ENCODE measurements at regions not wholly inside any gene's neighbourhood (a gene's known extent, or its start where the extent isn't known, plus 50 kb on each side); places are given as distances from the start of the nearest gene placed in this dataset.

- peak overlapping the region; percentile 29 to 37; a peak in 2 of 4 replicates for H4K8ac ChIP-seq (ENCODE audit: low read depth in 2 of 2, low read length in 2 of 2)
- no peak for TF ChIP-seq SMC3 (IDR thresholded peaks at IDR 0.05; ENCODE audit: low read depth, low read length)
- TF ChIP-seq, protein P1, sequence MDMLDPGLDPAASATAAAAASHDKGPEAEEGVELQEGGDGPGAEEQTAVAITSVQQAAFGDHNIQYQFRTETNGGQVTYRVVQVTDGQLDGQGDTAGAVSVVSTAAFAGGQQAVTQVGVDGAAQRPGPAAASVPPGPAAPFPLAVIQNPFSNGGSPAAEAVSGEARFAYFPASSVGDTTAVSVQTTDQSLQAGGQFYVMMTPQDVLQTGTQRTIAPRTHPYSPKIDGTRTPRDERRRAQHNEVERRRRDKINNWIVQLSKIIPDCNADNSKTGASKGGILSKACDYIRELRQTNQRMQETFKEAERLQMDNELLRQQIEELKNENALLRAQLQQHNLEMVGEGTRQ (IDR thresholded peaks at IDR 0.05; ENCODE audit: low read depth, low read length): no peak
- TF ChIP-seq POLR2A (IDR thresholded peaks at IDR 0.05; ENCODE audit: low read depth, low read length): no peak
- no peak for TF ChIP-seq FOS (IDR thresholded peaks at IDR 0.05; ENCODE audit: low read depth, low read length)
- no peak for TF ChIP-seq CEBPB (IDR thresholded peaks at IDR 0.05; ENCODE audit: low read depth, low read length)
- no peak for TF ChIP-seq RAD21 (IDR thresholded peaks at IDR 0.05; ENCODE audit: low read length)
- TF ChIP-seq CTCF (conservative IDR thresholded peaks at IDR 0.05; ENCODE audit: low read depth, low read length): no peak
- no peak for TF ChIP-seq MAZ (IDR thresholded peaks at IDR 0.05; ENCODE audit: borderline replicate concordance, low read depth, low read length)
- TF ChIP-seq BHLHE40 (IDR thresholded peaks at IDR 0.05; ENCODE audit: low read depth, low read length): no peak
- TF ChIP-seq RFX5 (IDR thresholded peaks at IDR 0.05; ENCODE audit: low read depth, low read length): no peak
- TF ChIP-seq NFE2L2 (IDR thresholded peaks at IDR 0.05; ENCODE audit: low read depth, low read length): no peak
- no peak for TF ChIP-seq MXI1 (IDR thresholded peaks at IDR 0.05; ENCODE audit: borderline replicate concordance, low read depth, low read length)
- TF ChIP-seq, protein P2, sequence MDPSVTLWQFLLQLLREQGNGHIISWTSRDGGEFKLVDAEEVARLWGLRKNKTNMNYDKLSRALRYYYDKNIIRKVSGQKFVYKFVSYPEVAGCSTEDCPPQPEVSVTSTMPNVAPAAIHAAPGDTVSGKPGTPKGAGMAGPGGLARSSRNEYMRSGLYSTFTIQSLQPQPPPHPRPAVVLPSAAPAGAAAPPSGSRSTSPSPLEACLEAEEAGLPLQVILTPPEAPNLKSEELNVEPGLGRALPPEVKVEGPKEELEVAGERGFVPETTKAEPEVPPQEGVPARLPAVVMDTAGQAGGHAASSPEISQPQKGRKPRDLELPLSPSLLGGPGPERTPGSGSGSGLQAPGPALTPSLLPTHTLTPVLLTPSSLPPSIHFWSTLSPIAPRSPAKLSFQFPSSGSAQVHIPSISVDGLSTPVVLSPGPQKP (IDR thresholded peaks at IDR 0.05; ENCODE audit: borderline replicate concordance, low read depth, low read length): no peak
- H4K5ac ChIP-seq (ENCODE audit: low read depth, low read length): no peak overlapping the region
- no peak overlapping the region for H2BK5ac ChIP-seq (ENCODE audit: low read depth, low read length, poor library complexity, severe bottlenecking)
- H4K91ac ChIP-seq (ENCODE audit: insufficient read depth, low read depth, low read length): peak overlapping the region; percentile 49; the same call in 1 of the 2 replicates
- H2AFZ ChIP-seq (replicated peaks; ENCODE audit: low read length, poor library complexity): peak overlapping the region; percentile 39
- no peak for DNase-seq
- H3K9ac ChIP-seq (ENCODE audit: low read depth, low read length): no peak overlapping the region
- WGBS, 2 experiments (ENCODE audit: extremely low coverage in 2 of 2, insufficient read length in 1 of 2): 50% methylated on average over 1 of the region's 5 CpGs; no CpG with 5 or more reads in 1 of the 2 experiments
- H3K4me3 ChIP-seq (ENCODE audit: insufficient read depth, low read depth, low read length): no peak overlapping the region
- in situ Hi-C loops (cut with MboI; ENCODE audit: low sequenced_read_pairs): no loop called here
- POLR2A ChIA-PET (ENCODE audit: unreplicated experiment): no interaction called here
- H3K4me2 ChIP-seq (ENCODE audit: low read depth, low read length): no peak overlapping the region
- H3K27ac ChIP-seq (ENCODE audit: insufficient read depth, low read length): no peak overlapping the region
- CTCF ChIA-PET: no interaction called here
- no peak overlapping the region for H3K18ac ChIP-seq (ENCODE audit: low read depth, low read length)
- H2BK120ac ChIP-seq (ENCODE audit: low read depth, low read length): peak overlapping the region; percentile 60
- H3K27me3 ChIP-seq (ENCODE audit: control insufficient read depth, insufficient read depth, low read length): no peaks in the 10 kb centered on the region
- no peaks in the 10 kb centered on the region for H3K36me3 ChIP-seq (ENCODE audit: control insufficient read depth, insufficient read depth, low read length)
- H2AK5ac ChIP-seq (ENCODE audit: low read depth, low read length): peak overlapping the region; percentile 63
- H4K20me1 ChIP-seq (ENCODE audit: insufficient read depth, low read length): no peaks in the 10 kb centered on the region
- no peaks in the 10 kb centered on the region for H3K9me3 ChIP-seq (ENCODE audit: control insufficient read depth, insufficient read depth, low read length)
- peak overlapping the region; percentile 38 for H2BK20ac ChIP-seq (ENCODE audit: low read depth, low read length)
- H3K4ac ChIP-seq (ENCODE audit: low read depth, low read length): peak overlapping the region; percentile 80
- dilution Hi-C loops (cut with HindIII; ENCODE audit: low sequenced_read_pairs, unreplicated experiment): no loop called here
- H2BK15ac ChIP-seq (ENCODE audit: low read depth, low read length): 0 out of 3 replicates have a peak overlapping the region, but pooled peaks have one; percentile 40
- peak overlapping the region; percentile 5; the same call in 1 of the 2 replicates for H3K23ac ChIP-seq (ENCODE audit: low read depth, low read length)
- intact Hi-C loops (cut with micrococcal nuclease): no loop called here
- no peak for ATAC-seq (ENCODE audit: low read depth)
- no TSS peak for BruUV-seq (replicated peaks)
- no peak overlapping the region for H3K56ac ChIP-seq (ENCODE audit: extremely low read depth, insufficient read depth, low read length)
- H3K9me1 ChIP-seq (ENCODE audit: insufficient read depth, low read length): peaks cover 24% of the 10 kb centered on the region
- H2AK9ac ChIP-seq (replicated peaks; ENCODE audit: low read depth, low read length, poor library complexity): no peak overlapping the region
- H3K79me1 ChIP-seq (ENCODE audit: low read depth in 1 of 2, low read length in 2 of 2): no peaks in the 10 kb centered on the region
- H3K4me1 ChIP-seq (ENCODE audit: control insufficient read depth, insufficient read depth, low read length): peaks cover 14% of the 10 kb centered on the region
- H3K14ac ChIP-seq (replicated peaks; ENCODE audit: low read depth, low read length): peak overlapping the region; percentile 71
Measured at GRCh38 chr18:61953641-61954040, 60.8 kb upstream of the RNF152 start.

Data from IMR-90 (cell line).